Gastroesophageal sphincter (tissue), 4 donors: ENCODE measurements at regions not wholly inside any gene's neighbourhood (a gene's known extent, or its start where the extent isn't known, plus 50 kb on each side); places are given as distances from the start of the nearest gene placed in this dataset.
"Not testable (repeated sequence)": the region's sequence is repeated elsewhere in the genome, so short reads cannot be mapped to it uniquely, and the experiment has no call there.

ENCODE experiments used
- ATAC-seq: fragments of 150-250 bp; one replicate; pipeline ENCODE4 v1.9.1; 2016; ENCODE audit warnings: mild to moderate bottlenecking, moderate library complexity
- H3K27ac ChIP-seq, 4 donors: fragments of 200-600 bp; sonication (generic) in 3 of 4; 1 replicate in 3 of 4; 2 replicates in 1 of 4; pipeline ENCODE4 v1.5.1; 2016 to 2019
- H3K27me3 ChIP-seq: fragments of 200-600 bp; sonication (generic); one replicate; pipeline ENCODE4 v1.5.1; 2019
- H3K36me3 ChIP-seq, 2 donors: fragments of 200-600 bp; sonication (generic); one replicate each; pipeline ENCODE4 v1.5.1; 2019; ENCODE audit warnings: control low read depth in 1 of 2
- H3K4me1 ChIP-seq, 3 donors: fragments of 200-600 bp; sonication (generic); 1 replicate in 2 of 3; 2 replicates in 1 of 3; pipeline ENCODE4 v1.5.1; 2016 to 2019; ENCODE audit warnings: control low read depth in 2 of 3
- H3K4me3 ChIP-seq, 2 donors: fragments of 200-600 bp; sonication (generic); one replicate each; pipeline ENCODE4 v1.5.1; 2019; ENCODE audit warnings: mild to moderate bottlenecking in 1 of 2, moderate library complexity in 1 of 2
- H3K9me3 ChIP-seq, 3 donors: fragments of 200-600 bp; sonication (generic); one replicate each; pipeline ENCODE4 v1.5.1; 2017 to 2019; ENCODE audit warnings: control low read depth in 2 of 3
- EP300 ChIP-seq: sonication (generic); formaldehyde crosslinking; IDR thresholded peaks from one replicate; pipeline ENCODE4 v1.6.1; 2017; ENCODE audit warnings: antibody characterized with exemption, mild to moderate bottlenecking
- POLR2A ChIP-seq, 2 donors: fragments of 450-650 bp; IDR thresholded peaks; one replicate each; pipeline ENCODE4 v1.6.1; 2017; ENCODE audit warnings: antibody characterized with exemption in 2 of 2, mild to moderate bottlenecking in 2 of 2, moderate library complexity in 1 of 2
- POLR2AphosphoS5 ChIP-seq: sonication (generic); formaldehyde crosslinking; IDR thresholded peaks from one replicate; pipeline ENCODE4 v1.6.1; 2017; ENCODE audit warnings: antibody characterized with exemption
- WGBS, 2 donors: methylation state at CpG; one replicate each; pipeline ENCODE4 v1.1.5; 2018; ENCODE audit warnings: low coverage in 1 of 2; 5-methylcytosine and 5-hydroxymethylcytosine counted together
- TF ChIP-seq, protein P1 (sequence below), 4 experiments: fragments of 200-600 bp in 2 of 4; fragments of 450-650 bp in 2 of 4; sonication (generic) in 1 of 4; IDR thresholded peaks; one replicate each; pipeline ENCODE4 v1.5.1; 2017 to 2019; ENCODE audit warnings: antibody characterized with exemption in 4 of 4, mild to moderate bottlenecking in 2 of 4, moderate library complexity in 2 of 4

DNA sequence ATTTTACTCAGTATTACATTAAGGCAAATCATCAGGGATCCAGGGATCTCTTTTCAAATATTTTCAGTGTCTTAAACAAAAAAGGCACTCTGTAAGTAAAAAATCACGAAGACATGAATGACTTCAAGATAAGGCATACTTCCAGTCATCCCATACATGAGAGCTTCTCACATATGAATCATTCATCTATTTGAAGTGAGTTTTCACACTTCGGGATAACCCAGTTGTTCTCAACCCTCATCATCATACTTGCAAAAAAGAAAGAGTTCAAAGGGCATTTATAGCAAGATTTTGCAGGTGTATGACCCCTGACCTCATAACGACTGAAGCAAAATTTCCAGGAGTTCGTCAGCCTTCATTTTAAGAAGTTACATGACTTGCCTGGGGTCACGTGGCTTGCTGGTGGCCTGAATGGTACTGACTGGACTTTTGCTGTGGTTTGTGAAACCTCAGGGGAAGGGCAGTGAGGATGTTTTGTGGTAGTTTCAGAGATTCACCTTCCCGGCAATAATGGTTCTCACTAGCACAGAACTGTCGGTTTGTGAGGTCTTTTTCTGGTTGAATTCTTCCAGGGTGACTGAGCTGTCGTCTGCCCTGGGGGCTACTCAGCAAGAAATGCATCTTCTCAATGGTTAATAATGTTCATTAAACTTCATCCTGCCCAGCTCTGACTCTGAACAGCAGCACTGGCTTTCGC, 115.8 kb upstream of the SHISA3 start:
- H3K36me3 ChIP-seq, result no peaks in the 10 kb centered on the region
- TF ChIP-seq, protein P1, sequence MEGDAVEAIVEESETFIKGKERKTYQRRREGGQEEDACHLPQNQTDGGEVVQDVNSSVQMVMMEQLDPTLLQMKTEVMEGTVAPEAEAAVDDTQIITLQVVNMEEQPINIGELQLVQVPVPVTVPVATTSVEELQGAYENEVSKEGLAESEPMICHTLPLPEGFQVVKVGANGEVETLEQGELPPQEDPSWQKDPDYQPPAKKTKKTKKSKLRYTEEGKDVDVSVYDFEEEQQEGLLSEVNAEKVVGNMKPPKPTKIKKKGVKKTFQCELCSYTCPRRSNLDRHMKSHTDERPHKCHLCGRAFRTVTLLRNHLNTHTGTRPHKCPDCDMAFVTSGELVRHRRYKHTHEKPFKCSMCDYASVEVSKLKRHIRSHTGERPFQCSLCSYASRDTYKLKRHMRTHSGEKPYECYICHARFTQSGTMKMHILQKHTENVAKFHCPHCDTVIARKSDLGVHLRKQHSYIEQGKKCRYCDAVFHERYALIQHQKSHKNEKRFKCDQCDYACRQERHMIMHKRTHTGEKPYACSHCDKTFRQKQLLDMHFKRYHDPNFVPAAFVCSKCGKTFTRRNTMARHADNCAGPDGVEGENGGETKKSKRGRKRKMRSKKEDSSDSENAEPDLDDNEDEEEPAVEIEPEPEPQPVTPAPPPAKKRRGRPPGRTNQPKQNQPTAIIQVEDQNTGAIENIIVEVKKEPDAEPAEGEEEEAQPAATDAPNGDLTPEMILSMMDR (IDR thresholded peaks at IDR 0.05), result no peak
- TF ChIP-seq POLR2A (IDR thresholded peaks at IDR 0.05) (no peak), EP300 (no peak), POLR2AphosphoS5 (no peak)
- H3K4me1 ChIP-seq, result peaks cover 0 to 12% (median 0%) of the 10 kb centered on the region in 3 donors
- H3K4me3 ChIP-seq, result no peak overlapping the region
- H3K27ac ChIP-seq, result no peak overlapping the region
- peaks cover 12% of the 10 kb centered on the region for H3K27me3 ChIP-seq
- H3K9me3 ChIP-seq, result no peaks in the 10 kb centered on the region
- no peak for ATAC-seq
- WGBS, 2 donors, result 49 to 53% methylated on average over 7 of the region's 9 CpGs

DNA sequence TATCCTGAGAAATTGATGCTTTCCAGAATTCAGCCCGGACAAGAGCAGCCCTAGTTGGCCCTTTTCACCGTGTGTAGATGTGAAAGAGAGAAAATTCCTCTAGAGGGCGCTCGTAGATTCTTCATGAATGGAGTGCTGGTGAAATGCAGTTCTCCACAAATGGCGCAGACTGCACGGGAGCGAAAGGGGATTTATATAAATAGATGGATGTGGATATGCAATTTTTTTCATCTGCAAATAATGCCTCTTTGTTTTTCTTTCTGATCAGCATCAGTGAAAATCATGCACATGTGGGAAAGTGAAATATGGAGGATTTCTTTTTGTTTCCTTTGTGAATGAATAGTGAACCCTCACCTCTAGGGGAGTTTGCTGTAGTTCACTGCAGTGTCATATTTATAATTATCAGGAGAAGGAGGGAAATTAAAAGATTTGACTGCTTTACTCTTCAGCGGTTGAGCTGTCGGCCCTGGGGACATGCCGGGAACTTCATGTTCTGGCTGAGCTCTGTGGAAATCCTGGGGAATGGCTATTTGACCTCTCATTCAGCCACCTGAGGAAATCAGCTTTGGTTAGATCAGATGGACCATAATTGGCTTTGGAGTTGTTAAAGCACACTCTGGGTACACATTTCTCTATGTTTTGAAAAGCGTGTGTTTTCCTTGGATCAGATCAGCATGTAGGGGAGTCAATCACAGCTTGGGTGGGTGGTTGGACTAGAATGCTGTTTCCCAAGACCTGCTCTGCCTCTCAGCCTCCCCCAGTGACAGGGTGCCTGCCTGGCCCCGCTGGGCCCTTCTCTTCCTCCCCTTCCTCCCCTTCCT, 115.0 kb upstream of the SHISA3 start:
- H3K9me3 ChIP-seq, result no peaks in the 10 kb centered on the region
- TF ChIP-seq POLR2A (IDR thresholded peaks at IDR 0.05), result no peak
- TF ChIP-seq EP300, result no peak
- TF ChIP-seq, protein P1 (IDR thresholded peaks at IDR 0.05), result peak; percentile 53 to 75 (median 65)
- TF ChIP-seq POLR2AphosphoS5, result no peak
- no peak overlapping the region for H3K4me3 ChIP-seq
- H3K27ac ChIP-seq, result peak overlapping the region in 1 of 4 donors; percentile 8
- peak; percentile 81 for ATAC-seq
- peaks cover 12% of the 10 kb centered on the region for H3K27me3 ChIP-seq
- no peaks in the 10 kb centered on the region for H3K36me3 ChIP-seq
- peaks cover 0 to 12% (median 0%) of the 10 kb centered on the region in 3 donors for H3K4me1 ChIP-seq
- 2 to 19% methylated on average over 6 to 12 of the region's 12 CpGs for WGBS, 2 donors

DNA sequence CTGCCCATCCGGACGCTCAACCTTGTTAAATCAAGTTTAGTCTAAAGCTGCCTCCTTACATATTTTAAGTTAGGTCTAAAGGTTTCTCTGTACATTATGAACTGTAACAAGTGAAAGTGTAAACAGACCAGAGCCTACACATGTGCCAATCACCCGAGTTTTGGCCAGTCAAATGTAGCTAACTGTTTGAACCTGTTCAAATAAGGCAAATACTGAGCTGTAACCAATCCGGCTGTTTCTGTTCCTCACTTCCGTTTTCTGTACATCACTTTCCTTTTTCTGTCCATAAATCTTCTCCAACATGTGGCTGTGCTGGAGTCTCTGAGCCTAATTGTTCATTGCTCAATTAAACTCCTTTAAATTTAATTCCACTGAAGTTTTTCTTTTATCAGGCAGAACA, 113.3 kb upstream of the SHISA3 start:
- Histone ChIP-seq H3K27me3 (peaks cover 12% of the 10 kb centered on the region), H3K4me3 (no peak overlapping the region), H3K36me3 (no peaks in the 10 kb centered on the region), H3K27ac (no peak overlapping the region), H3K4me1 (peaks cover 0 to 12% (median 0%) of the 10 kb centered on the region in 3 donors), H3K9me3 (no peaks in the 10 kb centered on the region)
- TF ChIP-seq POLR2A (IDR thresholded peaks at IDR 0.05), result no peak
- TF ChIP-seq, protein P1 (IDR thresholded peaks at IDR 0.05), result no peak
- TF ChIP-seq EP300, result no peak
- TF ChIP-seq POLR2AphosphoS5, result no peak
- no peak for ATAC-seq
- WGBS, 2 donors, result 67 to 86% methylated on average over 1 to 5 of the region's 5 CpGs

DNA sequence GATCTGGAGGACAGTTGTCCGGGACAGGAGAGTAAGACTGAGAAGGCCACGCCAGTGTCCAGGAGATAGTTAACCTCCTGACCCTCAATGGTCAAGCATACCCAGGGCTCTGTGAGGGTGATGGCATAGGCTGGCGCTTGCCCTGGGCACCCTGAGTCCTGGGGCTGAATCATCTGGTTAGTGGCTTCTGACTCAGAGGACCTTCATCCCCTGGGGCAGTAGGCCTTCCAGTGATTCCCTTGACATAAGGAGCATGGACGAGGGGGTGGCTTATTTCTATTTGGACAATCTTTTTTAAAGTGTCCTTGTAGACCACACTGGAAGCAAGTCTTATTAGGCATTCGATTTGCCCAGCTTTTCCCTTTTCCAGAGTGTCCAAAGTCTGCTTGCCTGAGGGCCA, 108.4 kb upstream of the SHISA3 start:
- H3K27ac ChIP-seq, H3K36me3 ChIP-seq, H3K27me3 ChIP-seq, H3K4me3 ChIP-seq, ATAC-seq, H3K9me3 ChIP-seq, H3K4me1 ChIP-seq: not testable (repeated sequence)
- 71 to 100% methylated on average over 1 of the region's 5 CpGs for WGBS, 2 donors

DNA sequence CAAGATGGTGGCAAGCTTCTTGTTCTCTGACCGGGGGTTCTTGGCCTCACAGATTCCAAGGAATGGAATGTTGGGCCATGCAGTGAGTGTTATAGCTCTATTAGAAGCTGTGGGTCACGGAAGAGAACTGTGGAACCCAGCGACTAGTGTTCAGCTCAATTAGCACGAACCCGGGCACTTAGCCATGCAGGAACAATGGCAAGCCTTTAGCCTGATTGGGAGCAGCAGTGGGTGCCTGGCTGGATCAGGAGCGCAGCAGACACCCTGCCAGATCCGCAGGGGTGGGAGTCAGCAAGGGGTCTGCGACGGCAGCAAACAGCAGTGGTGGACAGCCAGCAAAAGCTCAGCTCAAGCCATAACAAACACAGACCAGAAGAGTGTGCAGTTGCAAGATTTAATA, 105.1 kb upstream of the SHISA3 start:
- H3K9me3 ChIP-seq, ATAC-seq: not testable (repeated sequence)
- 94% methylated on average over 3 of the region's 9 CpGs; no CpG with 5 or more reads in 1 of the 2 donors for WGBS, 2 donors

More for the DNA sequence above, 105.1 kb upstream of the SHISA3 start:
- not testable (repeated sequence) for H3K4me1 ChIP-seq, H3K36me3 ChIP-seq, H3K27ac ChIP-seq, H3K27me3 ChIP-seq, H3K4me3 ChIP-seq
